ENCODE measurements at regions not wholly inside any gene's neighbourhood (a gene's known extent, or its start where the extent isn't known, plus 50 kb on each side); places are given as distances from the start of the nearest gene placed in this dataset.

GRCh38 chr1:79460773-79461436, 454.4 kb upstream of the ADGRL4 start:
- Histone ChIP-seq H3K36me3 (ENCODE audit: insufficient read depth, low read length) (no peaks in the 10 kb centered on the region), H3K4me3 (no peak overlapping the region), H3K9me3 (ENCODE audit: low read depth, low read length) (no peaks in the 10 kb centered on the region), H3K9ac (ENCODE audit: insufficient read length) (no peak overlapping the region), H3K27ac (no peak overlapping the region)
- TF ChIP-seq POLR2AphosphoS5 (IDR thresholded peaks at IDR 0.05; ENCODE audit: borderline replicate concordance, low read depth, low read length) (no peak), EZH2 (IDR thresholded peaks at IDR 0.05) (no peak), FOXP2 (optimal IDR thresholded peaks at IDR 0.05; ENCODE audit: control extremely low read depth, extremely low read length, insufficient read depth) (no peak)
- DNase-seq (ENCODE audit: low read depth, low spot score), result no peak

- TF ChIP-seq FOXP2 (optimal IDR thresholded peaks at IDR 0.05; ENCODE audit: control extremely low read depth, extremely low read length, insufficient read depth) (no peak), POLR2AphosphoS5 (IDR thresholded peaks at IDR 0.05; ENCODE audit: borderline replicate concordance, low read depth, low read length) (no peak), EZH2 (IDR thresholded peaks at IDR 0.05) (no peak)
- H3K9me3 ChIP-seq (ENCODE audit: low read depth, low read length), result no peaks in the 10 kb centered on the region
- no peak overlapping the region for H3K27ac ChIP-seq
- H3K9ac ChIP-seq (ENCODE audit: insufficient read length), result no peak overlapping the region
- no peak overlapping the region for H3K4me3 ChIP-seq
- no peak for DNase-seq (ENCODE audit: low read depth, low spot score)
- no peaks in the 10 kb centered on the region for H3K36me3 ChIP-seq (ENCODE audit: insufficient read depth, low read length)
Observed at GRCh38 chr1:79457562-79458224, 451.2 kb upstream of the ADGRL4 start.

GRCh38 chr1:79448426-79448825, 441.9 kb upstream of the ADGRL4 start:
- H3K4me3 ChIP-seq, result no peak overlapping the region
- TF ChIP-seq FOXP2 (optimal IDR thresholded peaks at IDR 0.05; ENCODE audit: control extremely low read depth, extremely low read length, insufficient read depth) (no peak), POLR2AphosphoS5 (IDR thresholded peaks at IDR 0.05; ENCODE audit: borderline replicate concordance, low read depth, low read length) (no peak), EZH2 (IDR thresholded peaks at IDR 0.05) (no peak)
- no peak for DNase-seq (ENCODE audit: low read depth, low spot score)

GRCh38 chr1:79441238-79441637, 434.7 kb upstream of the ADGRL4 start:
- Histone ChIP-seq H3K9ac (ENCODE audit: insufficient read length) (no peak overlapping the region), H3K4me3 (no peak overlapping the region), H3K27ac (no peak overlapping the region), H3K36me3 (ENCODE audit: insufficient read depth, low read length) (no peaks in the 10 kb centered on the region), H3K9me3 (ENCODE audit: low read depth, low read length) (no peaks in the 10 kb centered on the region)
- no peak for TF ChIP-seq POLR2AphosphoS5 (IDR thresholded peaks at IDR 0.05; ENCODE audit: borderline replicate concordance, low read depth, low read length)
- no peak for TF ChIP-seq EZH2 (IDR thresholded peaks at IDR 0.05)
- TF ChIP-seq FOXP2 (optimal IDR thresholded peaks at IDR 0.05; ENCODE audit: control extremely low read depth, extremely low read length, insufficient read depth), result no peak
- DNase-seq (ENCODE audit: low read depth, low spot score), result no peak

More at GRCh38 chr1:79448426-79448825, 441.9 kb upstream of the ADGRL4 start:
- H3K9ac ChIP-seq (ENCODE audit: insufficient read length), result no peak overlapping the region
- H3K36me3 ChIP-seq (ENCODE audit: insufficient read depth, low read length), result no peaks in the 10 kb centered on the region
- no peaks in the 10 kb centered on the region for H3K9me3 ChIP-seq (ENCODE audit: low read depth, low read length)
- H3K27ac ChIP-seq, result no peak overlapping the region

- DNase-seq (ENCODE audit: low read depth, low spot score), result no peak
- Histone ChIP-seq H3K36me3 (ENCODE audit: insufficient read depth, low read length) (no peaks in the 10 kb centered on the region), H3K9me3 (ENCODE audit: low read depth, low read length) (no peaks in the 10 kb centered on the region), H3K9ac (ENCODE audit: insufficient read length) (no peak overlapping the region), H3K4me3 (no peak overlapping the region), H3K27ac (peak overlapping the region; percentile 82)
- TF ChIP-seq FOXP2 (optimal IDR thresholded peaks at IDR 0.05; ENCODE audit: control extremely low read depth, extremely low read length, insufficient read depth) (no peak), EZH2 (IDR thresholded peaks at IDR 0.05) (no peak), POLR2AphosphoS5 (IDR thresholded peaks at IDR 0.05; ENCODE audit: borderline replicate concordance, low read depth, low read length) (no peak)
Observed at GRCh38 chr1:79437540-79437939, 431.0 kb upstream of the ADGRL4 start.

- TF ChIP-seq FOXP2 (optimal IDR thresholded peaks at IDR 0.05; ENCODE audit: control extremely low read depth, extremely low read length, insufficient read depth) (no peak), POLR2AphosphoS5 (IDR thresholded peaks at IDR 0.05; ENCODE audit: borderline replicate concordance, low read depth, low read length) (no peak), EZH2 (IDR thresholded peaks at IDR 0.05) (no peak)
- DNase-seq (ENCODE audit: low read depth, low spot score), result no peak
- Histone ChIP-seq H3K36me3 (ENCODE audit: insufficient read depth, low read length) (no peaks in the 10 kb centered on the region), H3K9ac (ENCODE audit: insufficient read length) (no peak overlapping the region), H3K9me3 (ENCODE audit: low read depth, low read length) (no peaks in the 10 kb centered on the region), H3K4me3 (no peak overlapping the region), H3K27ac (no peak overlapping the region)
Observed at GRCh38 chr1:79431340-79431739, 424.8 kb upstream of the ADGRL4 start.

GRCh38 chr1:79430437-79430836, 423.9 kb upstream of the ADGRL4 start:
- TF ChIP-seq FOXP2 (optimal IDR thresholded peaks at IDR 0.05; ENCODE audit: control extremely low read depth, extremely low read length, insufficient read depth) (no peak), POLR2AphosphoS5 (IDR thresholded peaks at IDR 0.05; ENCODE audit: borderline replicate concordance, low read depth, low read length) (no peak), EZH2 (IDR thresholded peaks at IDR 0.05) (no peak)
- H3K27ac ChIP-seq, result no peak overlapping the region
- no peaks in the 10 kb centered on the region for H3K9me3 ChIP-seq (ENCODE audit: low read depth, low read length)
- H3K36me3 ChIP-seq (ENCODE audit: insufficient read depth, low read length), result no peaks in the 10 kb centered on the region
- no peak overlapping the region for H3K9ac ChIP-seq (ENCODE audit: insufficient read length)
- no peak overlapping the region for H3K4me3 ChIP-seq
- no peak for DNase-seq (ENCODE audit: low read depth, low spot score)

GRCh38 chr1:79422726-79423125, 416.2 kb upstream of the ADGRL4 start:
- no peak overlapping the region for H3K27ac ChIP-seq
- no peak for TF ChIP-seq EZH2 (IDR thresholded peaks at IDR 0.05)
- no peak overlapping the region for H3K4me3 ChIP-seq
- H3K9me3 ChIP-seq (ENCODE audit: low read depth, low read length), result no peaks in the 10 kb centered on the region
- no peak for DNase-seq (ENCODE audit: low read depth, low spot score)
- H3K36me3 ChIP-seq (ENCODE audit: insufficient read depth, low read length), result no peaks in the 10 kb centered on the region
- H3K9ac ChIP-seq (ENCODE audit: insufficient read length), result no peak overlapping the region

Data from SK-N-MC (cell line).